Fibroblast of peridontal ligament (primary cell): ENCODE measurements at regions not wholly inside any gene's neighbourhood (a gene's known extent, or its start where the extent isn't known, plus 50 kb on each side); places are given as distances from the start of the nearest gene placed in this dataset.
A peak's percentile ranks its signal among the peaks of the same experiment; 100 is the strongest.
"Not testable (repeated sequence)": the region's sequence is repeated elsewhere in the genome, so short reads cannot be mapped to it uniquely, and the experiment has no call there.

Source experiments
- DNase-seq: peaks from one replicate; pipeline ENCODE4 v3.0.0-alpha.2; 2010; ENCODE audit errors: extremely low read depth

GRCh38 chr10:128178302-128178958 lies 52.2 kb upstream of the MKI67 start:
- DNase-seq = no peak

- no peak for DNase-seq
Observed at GRCh38 chr10:128180843-128181242, 54.6 kb upstream of the MKI67 start.

GRCh38 chr10:128185627-128186026 lies 59.4 kb upstream of the MKI67 start:
- no peak for DNase-seq

GRCh38 chr10:128186959-128187787 lies 61.0 kb upstream of the MKI67 start:
- DNase-seq = no peak

GRCh38 chr10:128187788-128188185 lies 61.6 kb upstream of the MKI67 start:
- no peak for DNase-seq

- no peak for DNase-seq
Observed at GRCh38 chr10:128189176-128189575, 63.0 kb upstream of the MKI67 start.

- no peak for DNase-seq
Observed at GRCh38 chr10:128191847-128192246, 65.6 kb upstream of the MKI67 start.

GRCh38 chr10:128201826-128202225 lies 75.6 kb upstream of the MKI67 start:
- DNase-seq = not testable (repeated sequence)

GRCh38 chr10:128203028-128203427 lies 76.8 kb upstream of the MKI67 start:
- no peak for DNase-seq

GRCh38 chr10:128205591-128205990 lies 79.4 kb upstream of the MKI67 start:
- not testable (repeated sequence) for DNase-seq

GRCh38 chr10:128206676-128207075 lies 80.5 kb upstream of the MKI67 start:
- DNase-seq = no peak

- no peak for DNase-seq
Observed at GRCh38 chr10:128209862-128210214, 83.6 kb upstream of the MKI67 start.

- DNase-seq = peak; percentile 5
Observed at GRCh38 chr10:128210215-128211063, 84.2 kb upstream of the MKI67 start.

GRCh38 chr10:128211064-128211504 lies 84.9 kb upstream of the MKI67 start:
- no peak for DNase-seq

- peak; percentile 25 for DNase-seq
Observed at GRCh38 chr10:128211953-128212727, 85.9 kb upstream of the MKI67 start.

GRCh38 chr10:128213156-128213555 lies 86.9 kb upstream of the MKI67 start:
- no peak for DNase-seq

GRCh38 chr10:128215733-128216132 lies 89.5 kb upstream of the MKI67 start:
- no peak for DNase-seq

- DNase-seq = no peak
Observed at GRCh38 chr10:128217136-128217535, 90.9 kb upstream of the MKI67 start.

GRCh38 chr10:128218161-128218560 lies 91.9 kb upstream of the MKI67 start:
- DNase-seq = no peak

GRCh38 chr10:128219295-128219694 lies 93.1 kb upstream of the MKI67 start:
- DNase-seq = no peak

GRCh38 chr10:128220021-128220420 lies 93.8 kb upstream of the MKI67 start:
- DNase-seq = no peak

GRCh38 chr10:128221117-128221516 lies 94.9 kb upstream of the MKI67 start:
- no peak for DNase-seq
